Keratinocyte (primary cell): ENCODE measurements at regions not wholly inside any gene's neighbourhood (a gene's known extent, or its start where the extent isn't known, plus 50 kb on each side); places are given as distances from the start of the nearest gene placed in this dataset.
"Not testable (repeated sequence)": the region's sequence is repeated elsewhere in the genome, so short reads cannot be mapped to it uniquely, and the experiment has no call there.

Source experiments
- DNase-seq: peaks from one replicate; pipeline ENCODE4 v3.0.0-alpha.2; 2011; ENCODE audit warnings: low read depth, missing footprints, low spot score
- FAIRE-seq: peaks from 2 replicates; lab custom pipeline; 2011; peaks lifted over from hg19 to GRCh38; lab: Jason Lieb, UNC
- H2AFZ ChIP-seq: 2 replicates; pipeline ENCODE4 v1.6.0; 2012; ENCODE audit warnings: low read length, control low read depth, inconsistent platforms; ENCODE audit not compliant: control insufficient read depth
- H3K27ac ChIP-seq: 2 replicates; pipeline ENCODE4 v1.5.1; 2011; ENCODE audit warnings: low read length; ENCODE audit not compliant: control insufficient read depth, insufficient read depth
- H3K27me3 ChIP-seq: 3 replicates; pipeline ENCODE4 v1.6.0; 2011; ENCODE audit warnings: low read length; ENCODE audit not compliant: control insufficient read depth, insufficient read depth; ENCODE audit errors: extremely low read depth
- H3K36me3 ChIP-seq, 2 experiments: 2 replicates in 1 of 2; 3 replicates in 1 of 2; pipeline ENCODE4 v1.5.1; 2011; ENCODE audit warnings: low read length in 2 of 2, mild to moderate bottlenecking in 1 of 2; ENCODE audit not compliant: control insufficient read depth in 2 of 2, insufficient read depth in 2 of 2; ENCODE audit errors: extremely low read depth in 1 of 2
- H3K4me1 ChIP-seq: 3 replicates; pipeline ENCODE4 v1.5.1; 2011; ENCODE audit warnings: low read length; ENCODE audit not compliant: control insufficient read depth, insufficient read depth; ENCODE audit errors: extremely low read depth
- H3K4me2 ChIP-seq: 3 replicates; pipeline ENCODE4 v1.6.0; 2011; ENCODE audit warnings: low read depth, low read length; ENCODE audit not compliant: control insufficient read depth, insufficient read depth; ENCODE audit errors: extremely low read depth
- H3K4me3 ChIP-seq, 3 experiments: fragments of 200-600 bp in 1 of 3; sonication (generic) in 1 of 3; 2 replicates in 2 of 3; 3 replicates in 1 of 3; pipeline ENCODE4 v1.5.1; 2011 to 2016; ENCODE audit warnings: low read length in 3 of 3, mild to moderate bottlenecking in 3 of 3, control low read depth in 2 of 3, inconsistent platforms in 1 of 3, low read depth in 1 of 3, mixed read lengths in 1 of 3, mixed run types in 1 of 3, moderate library complexity in 1 of 3; ENCODE audit not compliant: control insufficient read depth in 2 of 3, insufficient read depth in 2 of 3; ENCODE audit errors: extremely low read depth in 1 of 3
- H3K79me2 ChIP-seq: 2 replicates; pipeline ENCODE4 v1.6.0; 2012; ENCODE audit warnings: low read length; ENCODE audit not compliant: control insufficient read depth, insufficient read depth
- H3K9ac ChIP-seq: 3 replicates; pipeline ENCODE4 v1.6.0; 2011; ENCODE audit warnings: low read length; ENCODE audit not compliant: control insufficient read depth, insufficient read depth; ENCODE audit errors: extremely low read depth
- H3K9me1 ChIP-seq: 3 replicates; pipeline ENCODE4 v1.6.0; 2011; ENCODE audit warnings: low read length; ENCODE audit not compliant: control insufficient read depth, insufficient read depth; ENCODE audit errors: extremely low read depth
- H3K9me3 ChIP-seq: 2 replicates; pipeline ENCODE4 v1.5.1; 2012; ENCODE audit warnings: low read depth, low read length; ENCODE audit not compliant: control insufficient read depth
- H4K20me1 ChIP-seq: 3 replicates; pipeline ENCODE4 v1.6.0; 2011; ENCODE audit warnings: low read length; ENCODE audit not compliant: control insufficient read depth, insufficient read depth; ENCODE audit errors: extremely low read depth
- CTCF ChIP-seq, 3 experiments: IDR thresholded peaks in 1 of 3; conservative IDR thresholded peaks in 1 of 3; optimal IDR thresholded peaks in 1 of 3; 2 replicates in 2 of 3; 3 replicates in 1 of 3; pipeline versions ENCODE3 to v1.5.1; 2011; ENCODE audit warnings: low read length in 3 of 3, mild to moderate bottlenecking in 3 of 3, moderate library complexity in 2 of 3, control low read depth in 1 of 3, inconsistent platforms in 1 of 3; ENCODE audit not compliant: insufficient read depth in 2 of 3; ENCODE audit errors: extremely low read depth in 1 of 3
- EZH2 ChIP-seq: IDR thresholded peaks from one replicate; pipeline ENCODE4 v1.6.1; 2012; ENCODE audit warnings: inconsistent platforms, mild to moderate bottlenecking, low read length, moderate library complexity
- dilution Hi-C: fragments of 300-500 bp; cut with MboI; formaldehyde crosslinking; loops from one replicate; pipeline ENCODE4 v1.7.0; 2020; ENCODE audit warnings: low sequenced_read_pairs; ENCODE audit not compliant: extremely low pct_ligation_motif_present

- DNase-seq, result no peak
- H3K9me1 ChIP-seq, result no peaks in the 10 kb centered on the region
- H3K27ac ChIP-seq, result no peak overlapping the region
- no peak overlapping the region for H3K9ac ChIP-seq
- no peaks in the 10 kb centered on the region for H3K79me2 ChIP-seq
- no peak overlapping the region for H3K4me2 ChIP-seq
- no peak overlapping the region for H2AFZ ChIP-seq
- no peaks in the 10 kb centered on the region for H3K36me3 ChIP-seq
- no peak overlapping the region for H3K4me3 ChIP-seq
- TF ChIP-seq CTCF (optimal IDR thresholded peaks at IDR 0.05 in 1 of 3, IDR thresholded peaks at IDR 0.05 in 1 of 3, conservative IDR thresholded peaks at IDR 0.05 in 1 of 3; ENCODE audit: extremely low read depth in 1 of 3, insufficient read depth in 2 of 3, low read length in 3 of 3) (no peak), EZH2 (no peak)
- no peaks in the 10 kb centered on the region for H3K9me3 ChIP-seq
- H4K20me1 ChIP-seq, result no peaks in the 10 kb centered on the region
- no peaks in the 10 kb centered on the region for H3K27me3 ChIP-seq
- FAIRE-seq, result no peak
- dilution Hi-C loops, result no loop called here
- H3K4me1 ChIP-seq, result no peaks in the 10 kb centered on the region
Measured at GRCh38 chr14:80291101-80291500, 79.8 kb upstream of the DIO2 start.

GRCh38 chr14:80286744-80287143, 75.4 kb upstream of the DIO2 start:
- H3K4me2 ChIP-seq, H3K9me3 ChIP-seq, H3K36me3 ChIP-seq, H2AFZ ChIP-seq, H4K20me1 ChIP-seq, H3K27me3 ChIP-seq, H3K79me2 ChIP-seq, H3K27ac ChIP-seq, H3K4me1 ChIP-seq, DNase-seq, H3K9me1 ChIP-seq, FAIRE-seq, H3K9ac ChIP-seq, H3K4me3 ChIP-seq, dilution Hi-C loops: not testable (repeated sequence)

- no peaks in the 10 kb centered on the region for H3K9me1 ChIP-seq
- H3K79me2 ChIP-seq, result no peaks in the 10 kb centered on the region
- TF ChIP-seq EZH2, result no peak
- TF ChIP-seq CTCF (optimal IDR thresholded peaks at IDR 0.05 in 1 of 3, IDR thresholded peaks at IDR 0.05 in 1 of 3, conservative IDR thresholded peaks at IDR 0.05 in 1 of 3; ENCODE audit: extremely low read depth in 1 of 3, insufficient read depth in 2 of 3, low read length in 3 of 3), result no peak
- dilution Hi-C loops, result no loop called here
- no peak overlapping the region for H3K4me2 ChIP-seq
- no peaks in the 10 kb centered on the region for H3K36me3 ChIP-seq
- FAIRE-seq (no peak), DNase-seq (no peak)
- no peaks in the 10 kb centered on the region for H3K27me3 ChIP-seq
- no peak overlapping the region for H3K9ac ChIP-seq
- no peak overlapping the region for H2AFZ ChIP-seq
- H3K4me1 ChIP-seq, result peaks cover 2% of the 10 kb centered on the region
- no peak overlapping the region for H3K27ac ChIP-seq
- no peaks in the 10 kb centered on the region for H4K20me1 ChIP-seq
- no peaks in the 10 kb centered on the region for H3K9me3 ChIP-seq
- H3K4me3 ChIP-seq, result no peak overlapping the region
Measured at GRCh38 chr14:80278293-80279023, 67.2 kb upstream of the DIO2 start.
